GM18909 (cell line): ENCODE measurements at regions not wholly inside any gene's neighbourhood (a gene's known extent, or its start where the extent isn't known, plus 50 kb on each side); places are given as distances from the start of the nearest gene placed in this dataset.
"Not testable (repeated sequence)": the region's sequence is repeated elsewhere in the genome, so short reads cannot be mapped to it uniquely, and the experiment has no call there.

Source experiments
- ATAC-seq: cut with Tn5 transposase; IDR thresholded peaks from one replicate; pipeline ENCODE4 v1.9.1; 2021; ENCODE audit warnings: mild to moderate bottlenecking; ENCODE audit not compliant: unreplicated experiment, poor library complexity

DNA sequence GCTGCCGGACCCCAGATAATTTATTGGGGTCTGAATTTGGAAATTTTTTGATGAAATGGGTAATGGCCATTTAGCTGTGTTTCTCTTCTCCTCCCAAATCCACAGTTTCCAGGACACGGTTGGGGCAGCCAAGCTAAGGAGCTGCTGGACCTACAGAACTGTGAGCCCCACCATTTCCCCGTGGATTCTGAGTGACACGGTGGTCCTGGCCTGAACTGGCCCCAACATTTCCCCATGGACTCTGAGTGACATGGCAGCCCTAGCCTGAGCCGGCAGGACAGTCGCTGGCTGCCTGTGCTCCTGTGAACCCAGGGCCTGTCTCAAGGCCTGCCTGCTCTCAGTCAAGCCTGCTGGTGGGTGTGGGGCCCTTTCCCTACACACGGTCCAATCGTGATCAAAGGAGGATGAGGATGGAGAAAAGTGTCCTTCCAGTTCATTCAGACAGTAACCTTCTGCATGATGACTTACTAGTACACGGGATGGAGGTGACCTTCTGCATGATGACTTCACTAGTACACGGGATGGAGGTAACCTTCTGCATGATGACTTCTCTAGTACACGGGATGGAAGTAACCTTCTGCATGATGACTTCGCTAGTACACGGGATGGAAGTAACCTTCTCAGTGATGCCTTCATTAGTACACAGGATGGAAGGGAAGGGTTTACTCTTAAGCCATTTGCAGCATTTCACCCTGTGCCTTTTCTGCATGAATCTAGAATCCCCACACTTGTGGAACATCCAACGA lies 359.9 kb downstream of the GLRX3 start:
- ATAC-seq = peak; percentile 57

DNA sequence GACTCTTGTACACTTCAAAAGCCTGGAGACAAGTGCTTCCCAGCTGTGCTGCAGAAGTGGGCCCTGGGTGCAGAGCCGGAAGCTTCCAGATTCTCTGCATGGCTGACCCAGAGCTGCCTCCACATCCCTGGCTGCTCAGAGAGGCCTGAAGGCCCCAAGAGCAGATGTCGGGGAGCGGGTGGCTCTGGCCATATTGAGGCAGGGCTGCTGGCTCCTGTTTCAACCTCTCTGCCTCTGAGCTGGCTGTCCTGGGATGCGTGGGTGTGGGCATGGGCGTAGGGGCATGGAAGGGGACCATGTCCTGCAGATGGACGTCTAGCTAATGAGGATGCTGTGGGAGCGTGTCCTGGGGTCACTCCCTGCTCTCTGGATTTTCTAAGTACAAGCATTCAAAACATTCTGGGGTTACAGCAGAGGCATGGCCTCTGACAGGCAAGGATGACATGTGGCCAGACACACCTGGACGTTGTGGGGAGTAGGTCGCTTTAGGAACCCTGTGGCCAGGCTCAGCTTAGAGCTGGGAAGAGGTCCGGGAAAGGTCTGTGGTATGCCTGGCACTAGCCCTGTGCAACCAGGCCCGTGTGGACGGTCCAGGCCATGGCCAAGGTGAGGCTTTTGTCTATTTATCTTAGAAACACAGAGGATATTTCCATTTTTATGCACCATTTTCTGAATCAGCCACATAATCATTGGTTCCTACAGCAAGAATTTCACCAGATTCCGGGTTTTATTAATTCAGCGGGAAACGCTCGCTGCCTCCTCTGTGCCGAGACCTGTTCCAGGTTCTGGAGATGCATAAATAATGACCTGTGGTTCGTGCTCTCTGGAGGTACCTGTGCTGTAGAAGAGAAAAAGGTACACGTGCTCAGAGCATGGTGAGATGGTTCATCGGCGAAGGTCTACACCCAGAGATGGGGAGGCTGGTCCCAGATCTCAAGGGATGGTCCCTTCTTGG lies 361.1 kb downstream of the GLRX3 start:
- ATAC-seq = no peak

DNA sequence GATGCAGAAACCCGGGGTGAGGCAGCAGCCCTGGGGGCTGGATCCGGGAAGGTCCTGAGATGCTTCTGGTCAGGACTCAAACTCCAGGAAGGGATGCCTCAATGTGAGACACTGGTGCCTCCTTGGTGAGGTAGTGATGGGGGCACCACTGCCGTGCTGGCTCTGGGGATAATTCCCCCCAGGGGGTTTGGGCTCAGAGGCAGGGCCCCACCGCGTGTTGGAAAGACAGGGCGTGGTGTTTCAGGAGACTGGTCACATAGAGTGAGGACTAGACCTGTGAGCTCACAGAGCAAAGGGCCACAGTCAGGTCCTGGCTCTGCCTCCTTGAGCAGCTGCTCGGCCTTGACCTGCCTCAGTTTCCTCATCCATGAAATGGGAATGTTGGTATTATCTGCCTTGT lies 361.9 kb downstream of the GLRX3 start:
- ATAC-seq = no peak

- no peak for ATAC-seq
Observed at GRCh38 chr10:130498934-130499333, 362.7 kb downstream of the GLRX3 start.

DNA sequence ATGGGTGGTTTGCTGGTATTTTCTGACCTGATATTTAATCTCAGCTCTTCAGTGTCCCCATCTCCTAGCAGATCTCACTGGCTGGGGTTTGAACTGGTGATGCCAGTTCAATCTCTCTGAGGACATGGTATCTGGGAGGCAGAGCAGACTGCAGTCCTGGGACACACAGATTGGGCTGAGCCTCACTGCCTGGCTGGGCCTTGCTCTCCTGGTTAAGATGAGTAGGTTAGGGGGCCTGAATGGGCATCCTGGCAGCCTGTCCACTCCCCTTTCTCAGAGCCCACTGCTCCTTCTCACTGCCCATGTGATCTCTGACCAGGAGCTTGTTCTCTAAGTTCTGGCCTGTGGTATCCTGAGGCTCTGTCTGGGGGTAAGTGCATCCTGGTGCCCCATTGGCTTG lies 363.4 kb downstream of the GLRX3 start:
- no peak for ATAC-seq

DNA sequence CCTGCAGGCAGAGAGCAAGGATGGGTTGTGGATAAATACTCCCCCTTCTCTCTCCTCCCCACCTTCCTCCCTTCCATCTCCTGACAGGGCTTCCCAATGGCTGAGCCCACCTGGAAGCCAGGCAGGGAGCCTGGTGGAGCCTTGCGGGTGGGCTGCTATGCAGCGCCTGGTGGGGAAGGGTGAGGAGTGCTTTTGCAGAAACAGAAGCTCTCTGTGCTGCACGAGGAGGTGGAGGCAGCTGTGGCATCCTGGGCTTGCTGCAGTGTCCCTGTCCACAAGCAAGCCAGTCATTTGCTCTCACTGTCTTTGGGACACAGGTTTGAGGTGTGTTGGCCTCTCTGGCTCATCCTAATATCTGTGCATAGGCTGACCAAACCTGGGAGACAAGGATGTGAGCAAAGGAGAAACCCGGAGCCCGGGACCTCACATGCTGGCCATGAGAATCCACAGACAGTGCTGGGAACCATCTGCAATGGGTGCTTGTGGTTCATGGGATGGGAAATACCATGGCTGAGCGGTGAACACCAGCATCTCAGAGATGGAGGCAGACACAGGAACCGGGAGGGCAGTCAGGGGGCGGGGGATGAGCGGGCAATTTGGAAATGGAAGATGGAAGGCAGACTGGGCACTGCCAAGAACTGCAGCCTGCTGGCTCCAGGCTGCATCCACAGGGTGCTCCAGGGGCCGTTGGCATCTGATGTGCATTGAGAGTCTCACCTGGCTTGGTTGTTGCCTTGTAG lies 364.2 kb downstream of the GLRX3 start:
- ATAC-seq = no peak

DNA sequence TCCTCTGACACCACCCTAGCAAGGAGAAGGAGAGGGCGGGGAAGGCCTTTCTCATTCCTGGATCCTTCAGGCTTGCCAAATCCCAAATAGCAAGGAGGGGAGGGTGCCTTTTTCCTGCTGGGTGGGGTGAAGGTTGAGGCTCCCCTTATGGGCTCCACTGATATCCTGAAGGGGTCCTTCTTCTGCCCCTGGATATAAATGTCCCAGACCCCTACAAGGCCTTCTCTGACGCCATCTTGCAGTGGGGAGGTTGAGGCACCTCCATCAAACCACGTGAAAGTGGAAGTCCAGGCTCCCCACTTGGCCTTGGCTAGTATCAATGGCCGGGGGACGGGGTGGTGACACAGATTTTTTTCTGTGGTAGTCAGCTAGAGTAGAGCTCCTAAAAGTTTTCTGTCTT lies 371.3 kb downstream of the GLRX3 start:
- no peak for ATAC-seq

GRCh38 chr10:130509881-130510689 lies 373.9 kb downstream of the GLRX3 start:
- no peak for ATAC-seq

DNA sequence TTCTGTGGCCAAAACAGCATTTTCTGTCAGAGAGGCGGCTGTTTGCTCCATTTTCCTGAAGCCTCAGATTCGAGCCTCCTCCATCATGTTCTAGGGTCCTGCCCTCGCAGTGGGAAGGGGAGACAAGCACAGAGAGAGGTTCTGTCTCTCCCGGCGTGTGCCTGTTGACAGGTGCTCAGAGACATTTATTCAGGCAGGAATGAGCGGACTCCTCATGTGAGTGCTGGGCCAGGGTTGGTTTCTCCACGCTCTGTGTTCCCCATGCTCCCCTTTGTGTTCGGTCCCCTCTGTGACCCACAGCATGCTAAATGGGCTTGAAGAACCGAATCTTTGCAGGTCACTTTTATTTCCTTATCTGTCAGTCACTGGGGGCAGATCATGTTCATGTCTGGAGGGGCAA lies 374.6 kb downstream of the GLRX3 start:
- no peak for ATAC-seq

- ATAC-seq = no peak
Observed at GRCh38 chr10:130511766-130512165, 375.6 kb downstream of the GLRX3 start.

DNA sequence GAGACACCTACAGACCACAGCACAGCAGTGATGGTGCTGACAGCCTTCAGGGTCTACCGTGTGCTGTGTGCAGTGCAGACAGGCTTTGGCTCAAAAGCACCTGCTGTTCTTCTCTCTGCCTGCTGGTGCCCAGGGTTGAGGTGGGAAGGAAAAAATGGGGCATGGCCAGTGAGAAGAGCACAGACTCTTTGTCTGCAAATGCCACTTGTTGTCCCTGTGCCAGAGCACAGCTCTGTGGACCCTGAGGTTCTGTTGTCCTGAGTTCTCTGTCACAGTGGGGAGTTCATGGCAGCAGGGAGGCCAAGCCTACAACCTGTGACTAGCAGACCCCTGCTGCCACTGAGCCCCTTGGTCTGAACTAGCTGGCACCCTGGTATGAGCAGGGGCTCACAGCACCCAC lies 376.7 kb downstream of the GLRX3 start:
- no peak for ATAC-seq

- ATAC-seq = no peak
Observed at GRCh38 chr10:130513686-130514476, 377.7 kb downstream of the GLRX3 start.

DNA sequence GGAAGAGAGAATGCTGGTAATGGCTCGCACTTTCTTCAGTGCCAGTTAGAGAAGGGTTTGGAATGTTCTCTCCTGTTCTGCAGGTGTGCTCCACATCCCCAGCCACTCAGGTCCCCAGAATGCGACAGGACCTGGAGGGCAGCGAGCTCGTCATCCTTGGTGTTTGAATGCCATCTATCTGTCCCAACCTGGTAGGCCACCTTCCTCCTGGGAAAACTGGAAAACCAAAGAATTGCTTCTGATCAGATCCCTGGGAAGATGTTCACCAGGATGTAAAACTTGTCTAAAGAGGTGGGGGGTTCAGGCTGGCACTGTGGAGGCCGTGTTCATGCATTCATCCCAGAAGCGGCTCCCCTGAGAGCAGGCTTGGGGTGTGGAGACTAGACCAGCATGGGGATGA lies 379.5 kb downstream of the GLRX3 start:
- ATAC-seq = no peak

DNA sequence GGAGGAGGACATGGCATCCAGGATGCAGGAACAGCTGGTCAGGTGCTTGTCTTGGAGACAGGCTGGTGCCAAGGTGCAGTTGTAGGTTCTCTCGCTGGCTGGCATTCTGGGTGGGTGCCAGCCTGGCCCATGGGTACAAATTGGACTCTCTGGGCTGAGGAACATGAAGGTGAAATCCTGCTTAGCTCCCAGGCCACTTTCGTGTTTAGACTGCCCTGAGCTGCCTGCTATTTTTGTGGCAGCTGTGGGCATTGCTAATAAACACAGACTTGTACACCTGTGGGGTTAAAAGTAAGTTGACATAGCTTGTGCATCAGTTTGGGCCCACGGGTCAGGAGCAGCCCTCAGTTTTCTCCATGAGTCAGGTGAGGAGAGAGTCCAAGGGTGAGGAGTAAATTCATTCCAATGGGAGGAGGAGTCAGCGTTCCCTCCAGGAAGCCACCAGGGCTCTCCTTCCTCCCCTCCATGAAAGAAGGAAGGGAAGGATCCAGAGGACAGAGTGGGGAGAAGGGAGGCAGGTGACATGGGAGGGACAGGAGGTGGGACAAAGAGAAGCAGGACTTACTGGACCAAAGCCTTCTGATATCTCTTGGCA lies 380.0 kb downstream of the GLRX3 start:
- no peak for ATAC-seq

DNA sequence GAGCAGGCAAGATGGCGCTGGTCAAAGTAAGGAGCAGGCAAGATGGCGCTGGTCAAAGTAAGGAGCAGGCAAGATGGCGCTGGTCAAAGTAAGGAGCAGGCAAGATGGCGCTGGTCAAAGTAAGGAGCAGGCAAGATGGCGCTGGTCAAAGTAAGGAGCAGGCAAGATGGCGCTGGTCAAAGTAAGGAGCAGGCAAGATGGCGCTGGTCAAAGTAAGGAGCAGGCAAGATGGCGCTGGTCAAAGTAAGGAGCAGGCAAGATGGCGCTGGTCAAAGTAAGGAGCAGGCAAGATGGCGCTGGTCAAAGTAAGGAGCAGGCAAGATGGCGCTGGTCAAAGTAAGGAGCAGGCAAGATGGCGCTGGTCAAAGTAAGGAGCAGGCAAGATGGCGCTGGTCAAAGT lies 382.7 kb downstream of the GLRX3 start:
- not testable (repeated sequence) for ATAC-seq

- ATAC-seq = no peak
Observed at GRCh38 chr10:130519791-130520190, 383.6 kb downstream of the GLRX3 start.

- no peak for ATAC-seq
Observed at GRCh38 chr10:130531312-130531711, 395.1 kb downstream of the GLRX3 start.

GRCh38 chr10:130541090-130541489 lies 404.9 kb downstream of the GLRX3 start:
- no peak for ATAC-seq

GRCh38 chr10:130542761-130543160 lies 406.6 kb downstream of the GLRX3 start:
- ATAC-seq = no peak
